Suprapubic skin (tissue), 4 donors: ENCODE measurements at regions not wholly inside any gene's neighbourhood (a gene's known extent, or its start where the extent isn't known, plus 50 kb on each side); places are given as distances from the start of the nearest gene placed in this dataset.

Source experiments
- DNase-seq, 2 donors: peaks; one replicate each; pipeline ENCODE4 v3.0.0-alpha.2; 2019; ENCODE audit warnings: low spot score in 2 of 2
- H3K27ac ChIP-seq: fragments of 200-600 bp; sonication (generic); one replicate; pipeline ENCODE4 v1.5.1; 2019
- H3K27me3 ChIP-seq: fragments of 200-600 bp; sonication (generic); one replicate; pipeline ENCODE4 v1.5.1; 2019
- H3K36me3 ChIP-seq: fragments of 200-600 bp; sonication (generic); one replicate; pipeline ENCODE4 v1.5.1; 2019
- H3K4me1 ChIP-seq: fragments of 200-600 bp; sonication (generic); one replicate; pipeline ENCODE4 v1.5.1; 2019
- H3K4me3 ChIP-seq: fragments of 200-600 bp; sonication (generic); one replicate; pipeline ENCODE4 v1.5.1; 2019; ENCODE audit warnings: mild to moderate bottlenecking
- H3K9me3 ChIP-seq: fragments of 200-600 bp; sonication (generic); one replicate; pipeline ENCODE4 v1.5.1; 2019
- EP300 ChIP-seq: sonication (generic); formaldehyde crosslinking; IDR thresholded peaks from one replicate; pipeline ENCODE4 v1.6.1; 2017; ENCODE audit warnings: antibody characterized with exemption
- POLR2A ChIP-seq, 2 donors: fragments of 450-650 bp; IDR thresholded peaks; one replicate each; pipeline ENCODE4 v1.6.1; 2017; ENCODE audit warnings: antibody characterized with exemption in 2 of 2, mild to moderate bottlenecking in 2 of 2, moderate library complexity in 2 of 2
- POLR2AphosphoS5 ChIP-seq, 3 donors: sonication (generic); formaldehyde crosslinking; IDR thresholded peaks; one replicate each; pipeline ENCODE4 v1.6.1; 2017; ENCODE audit warnings: antibody characterized with exemption in 3 of 3
- WGBS: methylation state at CpG from one replicate; pipeline ENCODE4 v1.1.5; 2018; 5-methylcytosine and 5-hydroxymethylcytosine counted together
- TF ChIP-seq, protein P1 (sequence below), 2 donors: fragments of 200-600 bp in 1 of 2; fragments of 450-650 bp in 1 of 2; sonication (generic) in 1 of 2; IDR thresholded peaks; one replicate each; pipeline ENCODE4 v1.5.1; 2016 to 2019; ENCODE audit warnings: antibody characterized with exemption in 2 of 2, mild to moderate bottlenecking in 1 of 2, moderate library complexity in 1 of 2

DNA sequence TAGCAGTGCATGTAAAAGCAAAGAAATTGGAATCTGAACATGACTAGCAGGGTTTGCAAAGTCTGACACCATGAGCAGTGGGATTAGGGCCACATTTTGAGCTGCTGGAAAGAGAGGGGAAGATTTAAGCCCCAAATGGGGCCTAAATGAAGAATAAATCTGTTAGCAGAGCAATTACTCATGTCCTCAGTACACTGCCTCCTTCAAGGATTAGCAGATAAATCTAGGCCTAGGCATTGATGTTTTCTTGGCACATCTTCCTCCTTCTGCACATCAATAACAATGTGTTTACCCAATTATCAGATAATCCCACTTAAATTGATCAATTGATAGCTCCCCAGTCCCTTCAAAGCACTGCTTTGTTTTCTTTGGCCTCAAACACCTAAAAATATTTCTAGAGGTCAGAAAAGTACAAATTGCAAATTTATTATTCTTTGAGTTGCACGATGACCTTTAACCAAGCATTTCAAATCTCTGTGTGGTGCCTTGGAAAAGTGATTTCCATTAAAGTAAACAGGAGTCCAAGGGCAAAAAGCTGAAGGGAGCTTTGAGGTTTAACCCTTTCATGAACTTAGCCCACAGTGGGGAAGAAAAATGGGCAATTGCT lies 514.7 kb upstream of the CHORDC1 start:
- Histone ChIP-seq H3K4me3 (no peak overlapping the region), H3K9me3 (no peaks in the 10 kb centered on the region), H3K4me1 (no peaks in the 10 kb centered on the region), H3K27me3 (no peaks in the 10 kb centered on the region), H3K27ac (no peak overlapping the region), H3K36me3 (no peaks in the 10 kb centered on the region)
- DNase-seq = no peak
- no peak for TF ChIP-seq EP300
- no peak for TF ChIP-seq POLR2AphosphoS5 (IDR thresholded peaks at IDR 0.05)
- TF ChIP-seq, protein P1, sequence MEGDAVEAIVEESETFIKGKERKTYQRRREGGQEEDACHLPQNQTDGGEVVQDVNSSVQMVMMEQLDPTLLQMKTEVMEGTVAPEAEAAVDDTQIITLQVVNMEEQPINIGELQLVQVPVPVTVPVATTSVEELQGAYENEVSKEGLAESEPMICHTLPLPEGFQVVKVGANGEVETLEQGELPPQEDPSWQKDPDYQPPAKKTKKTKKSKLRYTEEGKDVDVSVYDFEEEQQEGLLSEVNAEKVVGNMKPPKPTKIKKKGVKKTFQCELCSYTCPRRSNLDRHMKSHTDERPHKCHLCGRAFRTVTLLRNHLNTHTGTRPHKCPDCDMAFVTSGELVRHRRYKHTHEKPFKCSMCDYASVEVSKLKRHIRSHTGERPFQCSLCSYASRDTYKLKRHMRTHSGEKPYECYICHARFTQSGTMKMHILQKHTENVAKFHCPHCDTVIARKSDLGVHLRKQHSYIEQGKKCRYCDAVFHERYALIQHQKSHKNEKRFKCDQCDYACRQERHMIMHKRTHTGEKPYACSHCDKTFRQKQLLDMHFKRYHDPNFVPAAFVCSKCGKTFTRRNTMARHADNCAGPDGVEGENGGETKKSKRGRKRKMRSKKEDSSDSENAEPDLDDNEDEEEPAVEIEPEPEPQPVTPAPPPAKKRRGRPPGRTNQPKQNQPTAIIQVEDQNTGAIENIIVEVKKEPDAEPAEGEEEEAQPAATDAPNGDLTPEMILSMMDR (IDR thresholded peaks at IDR 0.05) = no peak
- TF ChIP-seq POLR2A (IDR thresholded peaks at IDR 0.05) = no peak
- 9% methylated on average over 1 of the region's 1 CpG for WGBS

DNA sequence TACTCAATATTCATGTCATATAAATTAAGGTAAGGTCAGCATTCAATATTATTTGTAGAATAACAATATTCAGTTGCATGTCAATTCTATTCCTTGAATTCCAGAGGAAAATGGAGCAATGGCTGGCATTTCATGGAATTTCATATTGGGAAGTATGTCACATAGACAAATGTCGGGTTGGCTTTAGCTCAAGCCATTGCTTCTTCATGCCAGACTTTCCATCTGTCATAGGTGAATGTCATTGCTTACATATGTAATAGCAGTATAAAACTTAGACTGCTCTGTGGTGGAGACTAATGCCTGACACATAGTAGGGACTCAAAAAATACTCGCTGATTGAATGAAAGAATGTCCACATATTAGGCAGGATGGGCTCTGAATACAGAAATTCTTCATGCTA lies 509.6 kb upstream of the CHORDC1 start:
- DNase-seq = no peak
- H3K27me3 ChIP-seq = no peaks in the 10 kb centered on the region
- H3K9me3 ChIP-seq = no peaks in the 10 kb centered on the region
- H3K36me3 ChIP-seq = no peaks in the 10 kb centered on the region
- TF ChIP-seq POLR2A (IDR thresholded peaks at IDR 0.05) (no peak), POLR2AphosphoS5 (IDR thresholded peaks at IDR 0.05) (no peak), EP300 (no peak)
- TF ChIP-seq, protein P1 (IDR thresholded peaks at IDR 0.05) = no peak
- H3K4me1 ChIP-seq = no peaks in the 10 kb centered on the region
- 88% methylated on average over 2 of the region's 2 CpGs for WGBS
- H3K4me3 ChIP-seq = no peak overlapping the region
- no peak overlapping the region for H3K27ac ChIP-seq

DNA sequence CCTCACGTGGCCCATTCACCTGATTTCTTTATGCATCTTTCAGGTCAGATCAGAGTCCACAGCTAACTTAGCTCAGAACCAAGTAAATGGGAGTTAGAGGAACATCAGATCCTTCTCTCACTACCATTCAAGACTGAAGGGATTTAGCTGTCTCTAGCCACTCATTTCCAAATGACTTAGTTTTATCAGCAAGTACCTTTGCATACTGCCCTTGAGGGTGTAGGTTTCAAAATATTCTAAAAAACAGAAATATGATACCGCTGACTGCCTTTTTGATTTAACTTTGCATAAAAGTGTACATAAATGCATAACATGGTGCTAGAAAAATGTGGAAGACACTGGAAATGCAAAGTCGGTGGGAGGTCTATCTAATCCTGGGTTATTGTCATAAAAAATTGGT lies 500.6 kb upstream of the CHORDC1 start:
- Histone ChIP-seq H3K9me3 (no peaks in the 10 kb centered on the region), H3K4me3 (no peak overlapping the region), H3K36me3 (no peaks in the 10 kb centered on the region), H3K27ac (no peak overlapping the region), H3K4me1 (no peaks in the 10 kb centered on the region), H3K27me3 (no peaks in the 10 kb centered on the region)
- TF ChIP-seq EP300 (no peak), POLR2A (IDR thresholded peaks at IDR 0.05) (no peak)
- TF ChIP-seq, protein P1 (IDR thresholded peaks at IDR 0.05) = no peak
- WGBS = 93% methylated on average over 3 of the region's 3 CpGs
- DNase-seq = no peak

DNA sequence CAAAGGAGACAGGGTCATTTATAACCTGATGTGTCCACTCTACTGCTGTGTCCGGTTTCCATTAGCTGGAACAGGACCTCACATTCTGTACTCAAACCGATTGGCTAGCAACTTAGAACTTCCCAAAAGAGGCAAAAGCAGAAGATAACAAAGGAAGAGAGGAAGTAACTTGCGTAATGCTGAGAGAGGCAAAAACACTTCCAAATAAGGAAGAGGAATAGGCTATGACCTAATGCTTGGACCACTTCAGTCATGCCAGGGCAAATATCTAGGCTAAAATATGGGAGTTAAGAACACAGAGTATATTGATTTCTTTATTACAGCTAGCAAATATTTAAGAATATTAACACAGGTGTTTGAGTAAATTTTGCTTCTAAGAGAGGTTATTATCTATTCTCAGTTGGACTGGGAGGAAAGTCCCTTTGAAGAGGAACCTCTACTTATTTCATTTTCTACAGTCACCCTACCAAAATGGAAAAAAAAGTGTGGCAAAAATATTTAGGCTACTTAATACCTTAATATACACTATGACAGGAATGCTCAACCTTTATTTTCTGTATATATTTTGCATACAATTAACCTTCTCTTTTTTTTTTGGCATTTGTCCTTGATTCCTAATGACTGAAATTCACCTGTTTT lies 499.8 kb upstream of the CHORDC1 start:
- H3K36me3 ChIP-seq = no peaks in the 10 kb centered on the region
- TF ChIP-seq POLR2A (IDR thresholded peaks at IDR 0.05) (no peak), EP300 (no peak), POLR2AphosphoS5 (IDR thresholded peaks at IDR 0.05) (no peak)
- TF ChIP-seq, protein P1 (IDR thresholded peaks at IDR 0.05) = no peak
- WGBS = 66% methylated on average over 3 of the region's 3 CpGs

DNA sequence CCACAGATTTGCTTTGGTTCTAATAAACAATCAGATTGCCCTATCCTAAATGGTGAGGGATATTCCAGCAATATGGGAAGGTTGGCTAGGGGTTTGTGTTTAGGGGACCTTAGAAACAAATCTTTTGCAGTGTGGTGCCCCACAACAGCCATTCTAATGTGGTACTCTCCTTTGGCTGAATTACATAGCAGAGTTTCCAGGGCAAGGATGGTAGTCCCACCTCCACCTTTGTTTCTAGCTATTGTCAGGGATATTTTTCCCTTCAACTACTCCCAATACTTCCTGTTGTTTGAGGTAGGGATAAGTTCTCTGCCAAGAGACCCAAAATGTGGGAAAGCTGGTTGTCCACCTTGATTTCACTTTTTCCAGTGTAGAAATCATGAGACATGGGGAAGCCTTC lies 494.7 kb upstream of the CHORDC1 start:
- Histone ChIP-seq H3K9me3 (peaks cover 5% of the 10 kb centered on the region), H3K36me3 (no peaks in the 10 kb centered on the region), H3K4me1 (no peaks in the 10 kb centered on the region), H3K27ac (no peak overlapping the region), H3K27me3 (no peaks in the 10 kb centered on the region), H3K4me3 (no peak overlapping the region)
- TF ChIP-seq, protein P1 (IDR thresholded peaks at IDR 0.05) = no peak
- no peak for TF ChIP-seq POLR2A (IDR thresholded peaks at IDR 0.05)
- no peak for TF ChIP-seq EP300
- no peak for TF ChIP-seq POLR2AphosphoS5 (IDR thresholded peaks at IDR 0.05)
- no peak for DNase-seq

More for the DNA sequence above, 499.8 kb upstream of the CHORDC1 start:
- DNase-seq = no peak
- Histone ChIP-seq H3K9me3 (no peaks in the 10 kb centered on the region), H3K4me3 (no peak overlapping the region), H3K27ac (no peak overlapping the region), H3K4me1 (no peaks in the 10 kb centered on the region), H3K27me3 (no peaks in the 10 kb centered on the region)
